WTC11 (cell line): ENCODE measurements at regions not wholly inside any gene's neighbourhood (a gene's known extent, or its start where the extent isn't known, plus 50 kb on each side); places are given as distances from the start of the nearest gene placed in this dataset.

Experiments used
- CREM ChIP-seq: sonication (generic); formaldehyde crosslinking; IDR thresholded peaks from 2 replicates; pipeline ENCODE4 v1.8.1; 2022; ENCODE audit warnings: mild to moderate bottlenecking, missing genetic modification reagents, moderate library complexity
- CTCF ChIP-seq: fragments of 200-600 bp; IDR thresholded peaks from 2 replicates; pipeline ENCODE4 v1.8.0; 2022; ENCODE audit warnings: antibody characterized with exemption
- E2F4 ChIP-seq: sonication (generic); formaldehyde crosslinking; IDR thresholded peaks from 2 replicates; pipeline ENCODE4 v1.8.1; 2022; ENCODE audit warnings: low read depth, mild to moderate bottlenecking, moderate library complexity, missing genetic modification reagents, borderline replicate concordance
- JUN ChIP-seq: sonication (generic); formaldehyde crosslinking; IDR thresholded peaks from 2 replicates; pipeline ENCODE4 v1.8.0; 2023; ENCODE audit warnings: mild to moderate bottlenecking, missing genetic modification reagents
- MXD4 ChIP-seq: fragments of 250-450 bp; sonication (Bioruptor Pico); IDR thresholded peaks from 2 replicates; pipeline ENCODE4 v1.8.0; 2021; ENCODE audit warnings: mild to moderate bottlenecking, moderate library complexity, borderline replicate concordance
- NFYB ChIP-seq: sonication (generic); formaldehyde crosslinking; conservative IDR thresholded peaks from 2 replicates; pipeline ENCODE4 v1.8.0; 2022; ENCODE audit warnings: low read depth, missing genetic modification reagents
- SMAD3 ChIP-seq: sonication (generic); formaldehyde crosslinking; IDR thresholded peaks from 2 replicates; pipeline ENCODE4 v1.8.0; 2022; ENCODE audit warnings: missing genetic modification reagents, mild to moderate bottlenecking, borderline replicate concordance
- ZNF425 ChIP-seq: fragments of 250-450 bp; sonication (Bioruptor Pico); conservative IDR thresholded peaks from 2 replicates; pipeline ENCODE4 v1.9.0; 2021; ENCODE audit warnings: mild to moderate bottlenecking
- ZNF512 ChIP-seq: sonication (generic); formaldehyde crosslinking; IDR thresholded peaks from 2 replicates; pipeline ENCODE4 v1.8.1; 2022; ENCODE audit warnings: missing genetic modification reagents, borderline replicate concordance
- TF ChIP-seq, protein P1 (sequence below): sonication (generic); formaldehyde crosslinking; IDR thresholded peaks from 2 replicates; pipeline ENCODE4 v1.8.0; 2023; ENCODE audit warnings: missing genetic modification reagents, mild to moderate bottlenecking, borderline replicate concordance
- TF ChIP-seq, protein P2 (sequence below): sonication (generic); formaldehyde crosslinking; IDR thresholded peaks from 2 replicates; pipeline ENCODE4 v1.8.1; 2023; ENCODE audit warnings: mild to moderate bottlenecking, moderate library complexity, missing genetic modification reagents
- TF ChIP-seq, protein P3 (sequence below): fragments of 250-450 bp; sonication (Bioruptor Pico); IDR thresholded peaks from 2 replicates; pipeline ENCODE4 v2.1.2; 2022; ENCODE audit warnings: mild to moderate bottlenecking, moderate library complexity
- TF ChIP-seq, protein P4 (sequence below): sonication (generic); formaldehyde crosslinking; IDR thresholded peaks from 2 replicates; pipeline ENCODE4 v1.8.1; 2023; ENCODE audit warnings: mild to moderate bottlenecking, missing genetic modification reagents, moderate library complexity

GRCh38 chr15:55056500-55056899 lies 140.2 kb downstream of the RSL24D1 start (continued):
- TF ChIP-seq, protein P1, sequence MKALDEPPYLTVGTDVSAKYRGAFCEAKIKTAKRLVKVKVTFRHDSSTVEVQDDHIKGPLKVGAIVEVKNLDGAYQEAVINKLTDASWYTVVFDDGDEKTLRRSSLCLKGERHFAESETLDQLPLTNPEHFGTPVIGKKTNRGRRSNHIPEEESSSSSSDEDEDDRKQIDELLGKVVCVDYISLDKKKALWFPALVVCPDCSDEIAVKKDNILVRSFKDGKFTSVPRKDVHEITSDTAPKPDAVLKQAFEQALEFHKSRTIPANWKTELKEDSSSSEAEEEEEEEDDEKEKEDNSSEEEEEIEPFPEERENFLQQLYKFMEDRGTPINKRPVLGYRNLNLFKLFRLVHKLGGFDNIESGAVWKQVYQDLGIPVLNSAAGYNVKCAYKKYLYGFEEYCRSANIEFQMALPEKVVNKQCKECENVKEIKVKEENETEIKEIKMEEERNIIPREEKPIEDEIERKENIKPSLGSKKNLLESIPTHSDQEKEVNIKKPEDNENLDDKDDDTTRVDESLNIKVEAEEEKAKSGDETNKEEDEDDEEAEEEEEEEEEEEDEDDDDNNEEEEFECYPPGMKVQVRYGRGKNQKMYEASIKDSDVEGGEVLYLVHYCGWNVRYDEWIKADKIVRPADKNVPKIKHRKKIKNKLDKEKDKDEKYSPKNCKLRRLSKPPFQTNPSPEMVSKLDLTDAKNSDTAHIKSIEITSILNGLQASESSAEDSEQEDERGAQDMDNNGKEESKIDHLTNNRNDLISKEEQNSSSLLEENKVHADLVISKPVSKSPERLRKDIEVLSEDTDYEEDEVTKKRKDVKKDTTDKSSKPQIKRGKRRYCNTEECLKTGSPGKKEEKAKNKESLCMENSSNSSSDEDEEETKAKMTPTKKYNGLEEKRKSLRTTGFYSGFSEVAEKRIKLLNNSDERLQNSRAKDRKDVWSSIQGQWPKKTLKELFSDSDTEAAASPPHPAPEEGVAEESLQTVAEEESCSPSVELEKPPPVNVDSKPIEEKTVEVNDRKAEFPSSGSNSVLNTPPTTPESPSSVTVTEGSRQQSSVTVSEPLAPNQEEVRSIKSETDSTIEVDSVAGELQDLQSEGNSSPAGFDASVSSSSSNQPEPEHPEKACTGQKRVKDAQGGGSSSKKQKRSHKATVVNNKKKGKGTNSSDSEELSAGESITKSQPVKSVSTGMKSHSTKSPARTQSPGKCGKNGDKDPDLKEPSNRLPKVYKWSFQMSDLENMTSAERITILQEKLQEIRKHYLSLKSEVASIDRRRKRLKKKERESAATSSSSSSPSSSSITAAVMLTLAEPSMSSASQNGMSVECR (CRISPR knock-in tag), result no peak
- no peak for TF ChIP-seq ZNF512 (CRISPR knock-in tag)
- TF ChIP-seq, protein P2, sequence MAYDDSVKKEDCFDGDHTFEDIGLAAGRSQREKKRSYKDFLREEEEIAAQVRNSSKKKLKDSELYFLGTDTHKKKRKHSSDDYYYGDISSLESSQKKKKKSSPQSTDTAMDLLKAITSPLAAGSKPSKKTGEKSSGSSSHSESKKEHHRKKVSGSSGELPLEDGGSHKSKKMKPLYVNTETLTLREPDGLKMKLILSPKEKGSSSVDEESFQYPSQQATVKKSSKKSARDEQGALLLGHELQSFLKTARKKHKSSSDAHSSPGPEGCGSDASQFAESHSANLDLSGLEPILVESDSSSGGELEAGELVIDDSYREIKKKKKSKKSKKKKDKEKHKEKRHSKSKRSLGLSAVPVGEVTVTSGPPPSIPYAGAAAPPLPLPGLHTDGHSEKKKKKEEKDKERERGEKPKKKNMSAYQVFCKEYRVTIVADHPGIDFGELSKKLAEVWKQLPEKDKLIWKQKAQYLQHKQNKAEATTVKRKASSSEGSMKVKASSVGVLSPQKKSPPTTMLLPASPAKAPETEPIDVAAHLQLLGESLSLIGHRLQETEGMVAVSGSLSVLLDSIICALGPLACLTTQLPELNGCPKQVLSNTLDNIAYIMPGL (CRISPR knock-in tag), result no peak
- no peak for TF ChIP-seq JUN (CRISPR knock-in tag)
- no peak for TF ChIP-seq E2F4 (CRISPR knock-in tag)
- TF ChIP-seq, protein P3, sequence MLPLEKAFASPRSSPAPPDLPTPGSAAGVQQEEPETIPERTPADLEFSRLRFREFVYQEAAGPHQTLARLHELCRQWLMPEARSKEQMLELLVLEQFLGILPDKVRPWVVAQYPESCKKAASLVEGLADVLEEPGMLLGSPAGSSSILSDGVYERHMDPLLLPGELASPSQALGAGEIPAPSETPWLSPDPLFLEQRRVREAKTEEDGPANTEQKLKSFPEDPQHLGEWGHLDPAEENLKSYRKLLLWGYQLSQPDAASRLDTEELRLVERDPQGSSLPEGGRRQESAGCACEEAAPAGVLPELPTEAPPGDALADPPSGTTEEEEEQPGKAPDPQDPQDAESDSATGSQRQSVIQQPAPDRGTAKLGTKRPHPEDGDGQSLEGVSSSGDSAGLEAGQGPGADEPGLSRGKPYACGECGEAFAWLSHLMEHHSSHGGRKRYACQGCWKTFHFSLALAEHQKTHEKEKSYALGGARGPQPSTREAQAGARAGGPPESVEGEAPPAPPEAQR (CRISPR knock-in tag), result no peak
- TF ChIP-seq MXD4 (CRISPR knock-in tag), result no peak
- TF ChIP-seq ZNF425 (CRISPR knock-in tag), result no peak
- TF ChIP-seq, protein P4, sequence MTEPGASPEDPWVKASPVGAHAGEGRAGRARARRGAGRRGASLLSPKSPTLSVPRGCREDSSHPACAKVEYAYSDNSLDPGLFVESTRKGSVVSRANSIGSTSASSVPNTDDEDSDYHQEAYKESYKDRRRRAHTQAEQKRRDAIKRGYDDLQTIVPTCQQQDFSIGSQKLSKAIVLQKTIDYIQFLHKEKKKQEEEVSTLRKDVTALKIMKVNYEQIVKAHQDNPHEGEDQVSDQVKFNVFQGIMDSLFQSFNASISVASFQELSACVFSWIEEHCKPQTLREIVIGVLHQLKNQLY (CRISPR knock-in tag), result no peak
- no peak for TF ChIP-seq NFYB
- no peak for TF ChIP-seq CTCF
- TF ChIP-seq CREM, result no peak
- no peak for TF ChIP-seq SMAD3 (CRISPR knock-in tag)
- TF ChIP-seq, all 79 proteins: peak for 0
